ENCODE measurements at regions not wholly inside any gene's neighbourhood (a gene's known extent, or its start where the extent isn't known, plus 50 kb on each side); places are given as distances from the start of the nearest gene placed in this dataset.
"Not testable (repeated sequence)": the region's sequence is repeated elsewhere in the genome, so short reads cannot be mapped to it uniquely, and the experiment has no call there.

- H3K4me3 ChIP-seq; intact Hi-C loops (cut with micrococcal nuclease); in situ Hi-C loops (cut with MboI); ATAC-seq; H3K9me3 ChIP-seq (replicated peaks; ENCODE audit: control insufficient read depth, insufficient read depth, low read depth, low read length); H3K9me1 ChIP-seq (ENCODE audit: control insufficient read depth, insufficient read depth, low read length); DNase-seq (ENCODE audit: extremely low read depth in 1 of 4, low spot score in 3 of 4); POLR2A ChIA-PET; H3K9ac ChIP-seq (ENCODE audit: insufficient read depth in 1 of 2, low read depth in 2 of 2, low read length in 2 of 2); FAIRE-seq; H4K20me1 ChIP-seq (replicated peaks; ENCODE audit: control insufficient read depth, insufficient read depth, low read length); BruUV-seq (replicated peaks); H3K79me2 ChIP-seq (ENCODE audit: control insufficient read depth, insufficient read depth, low read length); H2AFZ ChIP-seq (ENCODE audit: low read depth, low read length); H3K27me3 ChIP-seq (ENCODE audit: control insufficient read depth in 2 of 2, insufficient read depth in 2 of 2, low read length in 2 of 2); CTCF ChIA-PET (ENCODE audit: low intra/inter-chr PET ratio); H3K36me3 ChIP-seq (ENCODE audit: control insufficient read depth, insufficient read depth, low read length); H3K27ac ChIP-seq (ENCODE audit: extremely low read depth, low read depth, low read length); H3K4me2 ChIP-seq (ENCODE audit: insufficient read depth, low read length): not testable (repeated sequence)
- H3K4me1 ChIP-seq (replicated peaks in 1 of 2; ENCODE audit: control insufficient read depth in 2 of 2, insufficient read depth in 2 of 2, low read length in 2 of 2) = peaks cover 7 to 15% of the 10 kb centered on the region in 2 experiments; a peak in 3 of 5 replicates
- 8% methylated on average over 4 of the region's 4 CpGs for WGBS (ENCODE audit: insufficient coverage, low coverage, missing lambda C conversion rate)
- TF ChIP-seq ZNF766 (CRISPR knock-in tag; conservative IDR thresholded peaks at IDR 0.05) = 0 out of 2 replicates have a peak, but pooled peaks have one; percentile 36
- 0 out of 2 replicates have a peak, but pooled peaks have one; percentile 26 for TF ChIP-seq MITF (IDR thresholded peaks at IDR 0.05)
Measured at GRCh38 chrX:39436538-39436937, 635.3 kb downstream of the MID1IP1 start.

GRCh38 chrX:39437670-39438441 is 636.6 kb downstream of the MID1IP1 start:
- DNase-seq (ENCODE audit: extremely low read depth in 1 of 4, low spot score in 3 of 4) (no peak), FAIRE-seq (no peak), ATAC-seq (no peak)
- POLR2A ChIA-PET = no interaction called here
- H4K20me1 ChIP-seq (replicated peaks; ENCODE audit: control insufficient read depth, insufficient read depth, low read length) = no peaks in the 10 kb centered on the region
- no peak overlapping the region for H3K4me3 ChIP-seq
- CTCF ChIA-PET (ENCODE audit: low intra/inter-chr PET ratio) = no interaction called here
- H3K27ac ChIP-seq (ENCODE audit: extremely low read depth, low read depth, low read length) = no peak overlapping the region
- H3K4me2 ChIP-seq (ENCODE audit: insufficient read depth, low read length) = no peak overlapping the region
- H3K79me2 ChIP-seq (ENCODE audit: control insufficient read depth, insufficient read depth, low read length) = no peaks in the 10 kb centered on the region
- no peaks in the 10 kb centered on the region for H3K27me3 ChIP-seq (ENCODE audit: control insufficient read depth in 2 of 2, insufficient read depth in 2 of 2, low read length in 2 of 2)
- H3K9me1 ChIP-seq (ENCODE audit: control insufficient read depth, insufficient read depth, low read length) = no peaks in the 10 kb centered on the region
- in situ Hi-C loops (cut with MboI) (no loop called here), intact Hi-C loops (cut with micrococcal nuclease) (no loop called here)
- H3K9me3 ChIP-seq (replicated peaks; ENCODE audit: control insufficient read depth, insufficient read depth, low read depth, low read length) = no peaks in the 10 kb centered on the region
- no peak overlapping the region for H3K9ac ChIP-seq (ENCODE audit: insufficient read depth in 1 of 2, low read depth in 2 of 2, low read length in 2 of 2)
- peaks cover 7 to 15% of the 10 kb centered on the region in 2 experiments; a peak in 3 of 5 replicates for H3K4me1 ChIP-seq (replicated peaks in 1 of 2; ENCODE audit: control insufficient read depth in 2 of 2, insufficient read depth in 2 of 2, low read length in 2 of 2)
- H3K36me3 ChIP-seq (ENCODE audit: control insufficient read depth, insufficient read depth, low read length) = no peaks in the 10 kb centered on the region
- BruUV-seq (replicated peaks) = no TSS peak
- H2AFZ ChIP-seq (ENCODE audit: low read depth, low read length) = no peak overlapping the region
- WGBS (ENCODE audit: insufficient coverage, low coverage, missing lambda C conversion rate) = 11% methylated on average over 7 of the region's 8 CpGs
- TF ChIP-seq ZFP36 (IDR thresholded peaks at IDR 0.05; ENCODE audit: low read depth, low read length, partially characterized antibody) (peak; percentile 76), RBM25 (IDR thresholded peaks at IDR 0.05; ENCODE audit: low read depth, low read length, severe bottlenecking) (peak; percentile 72), RFX7 (CRISPR knock-in tag; IDR thresholded peaks at IDR 0.05) (no peak), RHOXF2B (CRISPR knock-in tag; conservative IDR thresholded peaks at IDR 0.05) (no peak), ZBTB1 (CRISPR knock-in tag; IDR thresholded peaks at IDR 0.05; ENCODE audit: borderline replicate concordance, low read depth) (no peak), HNRNPUL1 (IDR thresholded peaks at IDR 0.05; ENCODE audit: low read length) (no peak), NCOA4 (IDR thresholded peaks at IDR 0.05; ENCODE audit: partially characterized antibody) (no peak), FOXA1 (IDR thresholded peaks at IDR 0.05; ENCODE audit: borderline replicate concordance) (no peak), TSHZ1 (CRISPR knock-in tag; IDR thresholded peaks at IDR 0.05) (no peak)
